Transverse colon (tissue), 3 donors: ENCODE measurements at regions not wholly inside any gene's neighbourhood (a gene's known extent, or its start where the extent isn't known, plus 50 kb on each side); places are given as distances from the start of the nearest gene placed in this dataset.

Experiments used
- EP300 ChIP-seq: sonication (generic); formaldehyde crosslinking; IDR thresholded peaks from one replicate; pipeline ENCODE4 v1.6.1; 2017; ENCODE audit warnings: antibody characterized with exemption, low read depth
- TF ChIP-seq, protein P1 (sequence below), 5 experiments: fragments of 200-600 bp in 3 of 5; fragments of 450-650 bp in 2 of 5; sonication (generic) in 3 of 5; IDR thresholded peaks; 1 replicate in 2 of 5; 2 replicates in 3 of 5; pipeline ENCODE4 v1.5.1; 2016 to 2017; ENCODE audit warnings: antibody characterized with exemption in 5 of 5, inconsistent platforms in 3 of 5, mild to moderate bottlenecking in 2 of 5, moderate library complexity in 1 of 5

DNA sequence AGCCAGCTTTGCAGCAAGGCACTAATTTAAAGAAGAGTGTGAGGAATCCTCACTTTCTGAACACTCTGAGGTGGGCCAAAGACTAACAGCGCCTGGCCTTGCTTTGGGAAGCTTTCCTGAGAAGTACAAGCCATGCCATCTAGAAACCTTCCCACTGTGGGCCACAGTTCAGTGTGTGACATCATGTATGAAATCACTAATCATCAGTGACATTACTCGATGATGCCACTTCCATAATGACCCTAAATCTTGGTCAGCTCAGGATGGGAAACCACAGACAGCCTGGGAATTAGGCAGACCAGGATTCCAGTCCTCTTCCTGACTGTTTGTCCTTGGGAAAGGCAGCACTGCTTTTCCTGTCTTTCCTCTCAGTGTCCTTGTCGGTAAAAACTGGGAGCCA is 54.2 kb upstream of the HSPA9 start:
- no peak for TF ChIP-seq EP300
- TF ChIP-seq, protein P1, sequence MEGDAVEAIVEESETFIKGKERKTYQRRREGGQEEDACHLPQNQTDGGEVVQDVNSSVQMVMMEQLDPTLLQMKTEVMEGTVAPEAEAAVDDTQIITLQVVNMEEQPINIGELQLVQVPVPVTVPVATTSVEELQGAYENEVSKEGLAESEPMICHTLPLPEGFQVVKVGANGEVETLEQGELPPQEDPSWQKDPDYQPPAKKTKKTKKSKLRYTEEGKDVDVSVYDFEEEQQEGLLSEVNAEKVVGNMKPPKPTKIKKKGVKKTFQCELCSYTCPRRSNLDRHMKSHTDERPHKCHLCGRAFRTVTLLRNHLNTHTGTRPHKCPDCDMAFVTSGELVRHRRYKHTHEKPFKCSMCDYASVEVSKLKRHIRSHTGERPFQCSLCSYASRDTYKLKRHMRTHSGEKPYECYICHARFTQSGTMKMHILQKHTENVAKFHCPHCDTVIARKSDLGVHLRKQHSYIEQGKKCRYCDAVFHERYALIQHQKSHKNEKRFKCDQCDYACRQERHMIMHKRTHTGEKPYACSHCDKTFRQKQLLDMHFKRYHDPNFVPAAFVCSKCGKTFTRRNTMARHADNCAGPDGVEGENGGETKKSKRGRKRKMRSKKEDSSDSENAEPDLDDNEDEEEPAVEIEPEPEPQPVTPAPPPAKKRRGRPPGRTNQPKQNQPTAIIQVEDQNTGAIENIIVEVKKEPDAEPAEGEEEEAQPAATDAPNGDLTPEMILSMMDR (IDR thresholded peaks at IDR 0.05), result no peak
